ENCODE measurements at regions not wholly inside any gene's neighbourhood (a gene's known extent, or its start where the extent isn't known, plus 50 kb on each side); places are given as distances from the start of the nearest gene placed in this dataset.
"Not testable (repeated sequence)": the region's sequence is repeated elsewhere in the genome, so short reads cannot be mapped to it uniquely, and the experiment has no call there.

DNA sequence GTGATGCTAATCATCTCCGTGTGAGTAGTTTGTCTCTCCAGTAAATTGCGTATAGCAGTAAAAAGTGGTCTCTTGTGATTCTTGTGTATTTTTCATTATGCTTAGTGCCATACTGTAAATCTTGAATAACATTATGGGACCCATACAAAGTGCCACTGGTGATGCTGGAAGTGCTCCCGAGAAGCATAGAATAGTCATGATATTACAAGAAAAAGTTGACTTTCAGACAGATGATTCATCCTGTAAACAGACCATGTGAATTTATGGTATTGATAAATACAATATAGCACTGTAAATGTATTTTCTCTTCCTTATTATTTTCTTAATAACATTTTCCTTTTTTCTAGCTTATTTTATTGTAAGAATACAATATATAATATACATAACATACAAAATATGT lies 74.6 kb upstream of the CDK6 start:
- no peak for DNase-seq

DNA sequence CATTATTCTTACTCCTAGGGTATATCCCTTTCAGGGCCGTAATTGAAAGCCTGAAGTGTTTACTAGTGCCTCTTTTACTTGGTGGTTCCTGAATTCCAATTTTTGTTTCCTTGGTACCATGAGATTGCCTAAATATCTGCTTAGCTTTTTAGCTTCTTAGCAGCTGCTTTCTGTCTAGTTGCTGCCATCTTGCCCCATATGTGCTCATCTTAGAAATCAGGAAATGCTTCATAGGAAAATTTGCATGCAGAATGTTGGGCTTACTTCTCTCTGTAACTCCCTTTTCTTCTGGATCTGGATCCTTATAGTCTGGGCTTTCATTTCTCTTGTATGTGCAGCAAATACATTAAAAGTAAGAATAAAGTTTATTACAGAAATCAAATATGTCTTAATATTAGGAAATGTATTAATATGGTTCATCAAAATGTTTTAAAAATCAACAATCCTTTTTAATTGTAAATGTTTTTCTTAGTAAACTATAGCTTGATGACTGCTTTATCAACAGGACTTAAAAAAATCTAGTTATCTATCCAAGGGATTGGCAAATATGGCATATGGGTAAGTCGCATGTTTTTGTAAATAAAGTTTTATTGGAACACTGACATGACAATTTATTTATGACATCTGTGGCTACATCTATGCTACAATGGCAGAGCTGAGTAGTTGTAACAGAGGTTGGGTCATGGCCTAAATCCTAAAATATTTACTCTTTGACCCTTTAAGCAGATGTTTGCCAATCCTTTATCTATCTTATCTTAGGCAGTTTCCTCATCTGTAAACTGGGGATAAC lies 73.5 kb upstream of the CDK6 start:
- DNase-seq, result no peak

DNA sequence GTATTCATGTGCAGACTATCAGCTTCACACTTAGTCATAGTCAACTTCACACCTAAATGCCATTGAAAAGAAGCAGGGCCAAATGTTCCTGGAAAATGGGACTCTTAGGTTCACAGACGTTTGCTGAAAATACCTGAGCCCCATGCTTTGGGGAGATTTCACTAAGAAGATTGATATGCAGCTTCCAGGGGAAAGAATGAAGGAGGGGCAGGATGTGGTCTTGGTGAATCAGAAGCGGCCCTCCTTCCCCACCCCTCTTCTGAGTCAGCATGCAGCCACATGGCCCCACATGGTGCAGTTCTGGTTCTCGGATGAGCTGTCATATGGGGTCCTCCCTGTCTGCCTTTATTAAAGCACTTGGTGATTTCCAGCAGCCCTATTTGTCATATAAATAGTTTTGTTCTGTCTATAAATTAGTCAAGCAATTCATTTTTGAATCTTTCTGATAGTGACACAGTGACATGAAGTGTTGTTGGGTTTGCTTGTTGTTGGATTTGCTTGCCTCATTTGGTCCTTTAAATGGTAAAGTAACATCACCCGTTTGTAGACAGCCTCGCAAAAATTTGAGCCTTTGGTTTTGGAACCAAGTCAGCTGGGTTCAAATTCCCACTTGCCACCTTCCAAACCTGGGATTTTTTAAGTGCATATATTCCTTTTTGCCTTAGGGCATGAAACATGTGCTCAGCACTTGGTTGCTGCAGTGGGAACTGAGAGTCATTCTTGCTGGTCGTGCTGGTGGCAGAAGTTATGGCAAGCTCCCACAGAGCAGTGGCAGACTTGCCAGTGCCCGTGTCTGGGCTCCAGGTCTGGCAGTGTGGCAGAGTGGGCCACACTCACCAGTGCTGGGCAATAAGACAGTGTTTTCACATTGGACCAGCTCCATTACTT lies 68.1 kb upstream of the CDK6 start:
- DNase-seq, result peak; percentile 65

DNA sequence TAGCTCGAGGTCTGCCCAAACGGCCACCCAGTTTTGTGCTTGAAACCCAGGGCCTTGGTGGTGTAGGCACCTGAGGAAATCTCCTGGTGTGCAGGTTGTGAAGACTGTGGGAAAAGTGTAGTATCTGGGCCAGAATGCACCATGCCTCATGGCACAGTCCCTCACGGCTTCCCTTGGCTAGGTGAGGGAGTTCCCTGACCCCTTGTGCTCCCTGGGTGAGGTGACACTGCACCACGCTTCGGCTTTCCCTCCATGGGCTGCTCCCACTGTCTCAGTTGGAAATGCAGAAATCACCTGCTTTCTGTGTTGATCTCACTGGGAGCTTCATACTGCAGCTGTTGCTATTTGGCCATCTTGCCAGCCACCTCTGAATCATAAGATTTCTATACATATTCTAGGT lies 62.4 kb upstream of the CDK6 start:
- DNase-seq, result no peak

DNA sequence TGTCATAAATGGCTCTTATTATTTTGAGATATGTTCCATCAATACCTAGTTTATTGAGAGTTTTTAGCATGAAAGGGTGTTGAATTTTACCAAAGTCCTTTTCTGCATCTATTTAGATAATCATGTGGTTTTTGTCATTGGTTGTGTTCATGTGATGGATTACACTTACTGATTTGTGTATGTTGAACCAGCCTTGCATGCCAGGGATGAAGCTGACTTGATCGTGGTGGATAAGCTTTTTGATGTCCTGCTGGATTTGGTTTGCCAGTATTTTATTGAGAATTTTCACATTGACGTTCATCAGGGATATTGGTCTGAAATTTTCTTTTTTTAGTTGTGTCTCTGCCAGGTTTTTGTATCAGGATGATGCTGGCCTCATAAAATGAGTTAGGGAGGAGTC lies 58.5 kb upstream of the CDK6 start:
- DNase-seq, result not testable (repeated sequence)

DNA sequence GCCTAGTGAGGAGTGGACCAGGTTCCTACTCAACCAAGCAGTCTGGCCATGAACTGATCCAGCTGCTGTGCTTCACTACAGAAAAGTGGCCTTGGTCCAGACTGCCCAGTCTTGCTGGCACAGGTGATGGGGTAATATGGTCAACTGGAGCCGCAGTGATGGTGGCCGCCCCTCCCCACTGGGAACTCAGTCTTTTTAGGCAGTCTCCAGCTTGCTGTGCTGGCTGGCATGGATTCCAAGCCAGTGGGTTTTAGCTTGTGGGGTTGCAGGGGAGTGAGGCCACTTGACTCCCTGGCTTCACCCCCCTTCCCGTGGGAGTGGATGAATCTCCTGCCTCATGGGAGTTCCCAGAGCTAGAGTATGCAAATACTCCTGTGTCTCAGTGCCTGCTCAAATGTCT lies 52.7 kb upstream of the CDK6 start:
- no peak for DNase-seq

Data from CD4-positive, alpha-beta T cell treated with Interleukin-15 for 1 hour (primary cell).